ENCODE measurements at regions not wholly inside any gene's neighbourhood (a gene's known extent, or its start where the extent isn't known, plus 50 kb on each side); places are given as distances from the start of the nearest gene placed in this dataset.

GRCh38 chr2:122736279-122736678 lies 980.8 kb downstream of the TSN start:
- DNase-seq (ENCODE audit: low spot score) = no peak
- ATAC-seq = no peak
- intact Hi-C loops (cut with DNase I) = no loop called here

- intact Hi-C loops (cut with DNase I) = no loop called here
- DNase-seq (ENCODE audit: low spot score) (no peak), ATAC-seq (no peak)
Observed at GRCh38 chr2:122737429-122738077, 982.1 kb downstream of the TSN start.

- DNase-seq (ENCODE audit: low spot score) = no peak
- intact Hi-C loops (cut with DNase I) = no loop called here
- ATAC-seq = no peak
Observed at GRCh38 chr2:122739732-122740593, 984.5 kb downstream of the TSN start.

GRCh38 chr2:122740594-122740948 lies 985.1 kb downstream of the TSN start:
- no peak for DNase-seq (ENCODE audit: low spot score)
- intact Hi-C loops (cut with DNase I) = no loop called here
- no peak for ATAC-seq

GRCh38 chr2:122741403-122741802 lies 986.0 kb downstream of the TSN start:
- ATAC-seq = no peak
- no peak for DNase-seq (ENCODE audit: low spot score)
- intact Hi-C loops (cut with DNase I) = no loop called here

- DNase-seq (ENCODE audit: low spot score) (no peak), ATAC-seq (no peak)
- intact Hi-C loops (cut with DNase I) = no loop called here
Observed at GRCh38 chr2:122743021-122743675, 987.7 kb downstream of the TSN start.

GRCh38 chr2:122745603-122746002 lies 990.2 kb downstream of the TSN start:
- DNase-seq (ENCODE audit: low spot score) (no peak), ATAC-seq (no peak)
- intact Hi-C loops (cut with DNase I) = loop anchor here (5.0 kb wide), 1 partner anchor 1502 kb away; no protein-coding TSS in a partner anchor

- intact Hi-C loops (cut with DNase I) = loop anchor here (5.0 kb wide), 1 partner anchor 1500 kb away; no protein-coding TSS in a partner anchor
- ATAC-seq (no peak), DNase-seq (ENCODE audit: low spot score) (no peak)
Observed at GRCh38 chr2:122747670-122748069, 992.2 kb downstream of the TSN start.

GRCh38 chr2:122748552-122749011 lies 993.1 kb downstream of the TSN start:
- intact Hi-C loops (cut with DNase I) = loop anchor here (5.0 kb wide), 1 partner anchor 1499 kb away; no protein-coding TSS in a partner anchor
- DNase-seq (ENCODE audit: low spot score) (no peak), ATAC-seq (no peak)

GRCh38 chr2:122749405-122749804 lies 994.0 kb downstream of the TSN start:
- ATAC-seq = no peak
- DNase-seq (ENCODE audit: low spot score) = no peak
- intact Hi-C loops (cut with DNase I) = loop anchor here (5.0 kb wide), 1 partner anchor 1498 kb away; no protein-coding TSS in a partner anchor

- DNase-seq (ENCODE audit: low spot score) (no peak), ATAC-seq (no peak)
- intact Hi-C loops (cut with DNase I) = no loop called here
Observed at GRCh38 chr2:122750095-122750494, 994.6 kb downstream of the TSN start.

GRCh38 chr2:122750808-122751207 lies 995.4 kb downstream of the TSN start:
- DNase-seq (ENCODE audit: low spot score) = no peak
- ATAC-seq = no peak
- intact Hi-C loops (cut with DNase I) = no loop called here

- no peak for DNase-seq (ENCODE audit: low spot score)
- no peak for ATAC-seq
- intact Hi-C loops (cut with DNase I) = no loop called here
Observed at GRCh38 chr2:122753336-122753735, 997.9 kb downstream of the TSN start.

- no peak for DNase-seq (ENCODE audit: low spot score)
- ATAC-seq = no peak
- intact Hi-C loops (cut with DNase I) = no loop called here
Observed at GRCh38 chr2:122754561-122754960, 999.1 kb downstream of the TSN start.

GRCh38 chr2:122755281-122755780 lies 999.9 kb downstream of the TSN start:
- no peak for DNase-seq (ENCODE audit: low spot score)
- ATAC-seq = no peak
- intact Hi-C loops (cut with DNase I) = no loop called here

GRCh38 chr2:122758967-122759366 lies 1003.5 kb downstream of the TSN start:
- ATAC-seq = no peak
- DNase-seq (ENCODE audit: low spot score) = no peak
- intact Hi-C loops (cut with DNase I) = no loop called here

- intact Hi-C loops (cut with DNase I) = no loop called here
- DNase-seq (ENCODE audit: low spot score) = no peak
- ATAC-seq = no peak
Observed at GRCh38 chr2:122764014-122764413, 1008.6 kb downstream of the TSN start.

- ATAC-seq = no peak
- intact Hi-C loops (cut with DNase I) = no loop called here
- no peak for DNase-seq (ENCODE audit: low spot score)
Observed at GRCh38 chr2:122780251-122780650, 1024.8 kb downstream of the TSN start.

GRCh38 chr2:122794100-122794499 lies 1038.6 kb downstream of the TSN start:
- ATAC-seq (no peak), DNase-seq (ENCODE audit: low spot score) (no peak)
- intact Hi-C loops (cut with DNase I) = loop anchor here (5.0 kb wide), 1 partner anchor 557 kb away; no protein-coding TSS in a partner anchor

GRCh38 chr2:122795763-122796162 lies 1040.3 kb downstream of the TSN start:
- DNase-seq (ENCODE audit: low spot score) (no peak), ATAC-seq (no peak)
- intact Hi-C loops (cut with DNase I) = no loop called here
